ENCODE measurements at regions not wholly inside any gene's neighbourhood (a gene's known extent, or its start where the extent isn't known, plus 50 kb on each side); places are given as distances from the start of the nearest gene placed in this dataset.
"Not testable (repeated sequence)": the region's sequence is repeated elsewhere in the genome, so short reads cannot be mapped to it uniquely, and the experiment has no call there.

GRCh38 chr20:30813412-30814311, 443.8 kb upstream of the DEFB115 start:
- TF ChIP-seq POLR2A, EP300 (IDR thresholded peaks at IDR 0.05): not testable (repeated sequence)
- TF ChIP-seq, protein P1, sequence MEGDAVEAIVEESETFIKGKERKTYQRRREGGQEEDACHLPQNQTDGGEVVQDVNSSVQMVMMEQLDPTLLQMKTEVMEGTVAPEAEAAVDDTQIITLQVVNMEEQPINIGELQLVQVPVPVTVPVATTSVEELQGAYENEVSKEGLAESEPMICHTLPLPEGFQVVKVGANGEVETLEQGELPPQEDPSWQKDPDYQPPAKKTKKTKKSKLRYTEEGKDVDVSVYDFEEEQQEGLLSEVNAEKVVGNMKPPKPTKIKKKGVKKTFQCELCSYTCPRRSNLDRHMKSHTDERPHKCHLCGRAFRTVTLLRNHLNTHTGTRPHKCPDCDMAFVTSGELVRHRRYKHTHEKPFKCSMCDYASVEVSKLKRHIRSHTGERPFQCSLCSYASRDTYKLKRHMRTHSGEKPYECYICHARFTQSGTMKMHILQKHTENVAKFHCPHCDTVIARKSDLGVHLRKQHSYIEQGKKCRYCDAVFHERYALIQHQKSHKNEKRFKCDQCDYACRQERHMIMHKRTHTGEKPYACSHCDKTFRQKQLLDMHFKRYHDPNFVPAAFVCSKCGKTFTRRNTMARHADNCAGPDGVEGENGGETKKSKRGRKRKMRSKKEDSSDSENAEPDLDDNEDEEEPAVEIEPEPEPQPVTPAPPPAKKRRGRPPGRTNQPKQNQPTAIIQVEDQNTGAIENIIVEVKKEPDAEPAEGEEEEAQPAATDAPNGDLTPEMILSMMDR (IDR thresholded peaks at IDR 0.05): not testable (repeated sequence)
